ENCODE measurements at regions not wholly inside any gene's neighbourhood (a gene's known extent, or its start where the extent isn't known, plus 50 kb on each side); places are given as distances from the start of the nearest gene placed in this dataset.

GRCh38 chr3:159486580-159486979, 502.1 kb upstream of the IL12A start:
- Histone ChIP-seq H3K4me1 (ENCODE audit: control insufficient read depth in 1 of 2, insufficient read depth in 2 of 2, low read depth in 1 of 2, low read length in 1 of 2) (peaks cover 0 to 9% of the 10 kb centered on the region in 2 experiments; a peak in 2 of 4 replicates), H4K20me1 (ENCODE audit: insufficient read depth) (no peaks in the 10 kb centered on the region), H3K36me3 (replicated peaks in 1 of 2; ENCODE audit: control insufficient read depth in 1 of 2, insufficient read depth in 2 of 2, low read length in 1 of 2) (no peaks in the 10 kb centered on the region), H3K9me3 (no peaks in the 10 kb centered on the region), H3K79me2 (ENCODE audit: insufficient read depth) (no peaks in the 10 kb centered on the region), H3K9me2 (no peaks in the 10 kb centered on the region), H3K4me2 (no peak overlapping the region), H3K27ac (ENCODE audit: low read depth in 2 of 2, low read length in 1 of 2) (no peak overlapping the region), H3F3A (replicated peaks; ENCODE audit: insufficient read depth) (no peaks in the 10 kb centered on the region), H3K4me3 (ENCODE audit: low read depth in 2 of 2, low read length in 1 of 2) (no peak overlapping the region; a peak in 1 of 4 replicates), H2AFZ (ENCODE audit: low read depth) (no peak overlapping the region), H3K9ac (no peak overlapping the region), H3K27me3 (ENCODE audit: insufficient read depth) (no peaks in the 10 kb centered on the region; the same call in 1 of the 2 replicates)
- POLR2A ChIA-PET, result interaction anchor here (0.5 kb wide), 1 partner anchor 99 kb away, joined by 4 read pairs; no protein-coding TSS in a partner anchor
- 61% methylated on average over 2 of the region's 2 CpGs for WGBS (ENCODE audit: low lambda C conversion rate)
- no peak for DNase-seq
- TF ChIP-seq REST (IDR thresholded peaks at IDR 0.05; ENCODE audit: low read depth, low read length), result no peak
- no peak for TF ChIP-seq CTCF (IDR thresholded peaks at IDR 0.05)
- TF ChIP-seq EP300 (IDR thresholded peaks at IDR 0.05; ENCODE audit: borderline replicate concordance in 1 of 2, low read depth in 1 of 2, low read length in 1 of 2), result no peak
- no peak for TF ChIP-seq CHD2 (IDR thresholded peaks at IDR 0.05; ENCODE audit: low read length, partially characterized antibody)
- TF ChIP-seq USF2 (IDR thresholded peaks at IDR 0.05; ENCODE audit: borderline replicate concordance, low read depth, low read length), result no peak
- TF ChIP-seq PBX3 (IDR thresholded peaks at IDR 0.05), result no peak
- CTCF ChIA-PET, result interaction anchor here (0.7 to 1.5 kb wide), 3 partner anchors 28 to 100 kb away, joined by 3 to 5 read pairs (median 3); no protein-coding TSS in a partner anchor

GRCh38 chr3:159487304-159487703, 501.3 kb upstream of the IL12A start:
- CTCF ChIA-PET, result interaction anchor here (0.6 to 1.5 kb wide), 4 partner anchors 29 to 220 kb away, joined by 3 to 5 read pairs (median 3); no protein-coding TSS in a partner anchor
- TF ChIP-seq GATA2 (CRISPR knock-in tag; IDR thresholded peaks at IDR 0.05) (no peak), MEF2A (IDR thresholded peaks at IDR 0.05; ENCODE audit: borderline replicate concordance, low read depth) (no peak), IRF3 (IDR thresholded peaks at IDR 0.05; ENCODE audit: low read depth, low read length) (no peak), GABPA (IDR thresholded peaks at IDR 0.05; ENCODE audit: low read depth) (no peak), SIN3A (IDR thresholded peaks at IDR 0.05; ENCODE audit: borderline replicate concordance, low read depth, low read length) (no peak), EP300 (IDR thresholded peaks at IDR 0.05; ENCODE audit: borderline replicate concordance in 1 of 2, low read depth in 1 of 2, low read length in 1 of 2) (no peak), RFX5 (IDR thresholded peaks at IDR 0.05; ENCODE audit: low read length) (no peak), USF2 (IDR thresholded peaks at IDR 0.05; ENCODE audit: borderline replicate concordance, low read depth, low read length) (no peak), PBX3 (IDR thresholded peaks at IDR 0.05) (no peak), EZH2phosphoT487 (IDR thresholded peaks at IDR 0.05; ENCODE audit: borderline replicate concordance, low read depth) (no peak)

More at GRCh38 chr3:159487304-159487703, 501.3 kb upstream of the IL12A start:
- Histone ChIP-seq H4K20me1 (ENCODE audit: insufficient read depth) (no peaks in the 10 kb centered on the region), H3K27ac (ENCODE audit: low read depth in 2 of 2, low read length in 1 of 2) (no peak overlapping the region), H3K9me2 (no peaks in the 10 kb centered on the region), H3F3A (replicated peaks; ENCODE audit: insufficient read depth) (no peaks in the 10 kb centered on the region), H3K9me3 (no peaks in the 10 kb centered on the region), H3K4me2 (no peak overlapping the region), H3K9ac (no peak overlapping the region), H3K4me1 (ENCODE audit: control insufficient read depth in 1 of 2, insufficient read depth in 2 of 2, low read depth in 1 of 2, low read length in 1 of 2) (peaks cover 0 to 9% of the 10 kb centered on the region in 2 experiments; a peak in 2 of 4 replicates), H2AFZ (ENCODE audit: low read depth) (no peak overlapping the region), H3K79me2 (ENCODE audit: insufficient read depth) (no peaks in the 10 kb centered on the region), H3K4me3 (ENCODE audit: low read depth in 2 of 2, low read length in 1 of 2) (no peak overlapping the region), H3K36me3 (replicated peaks in 1 of 2; ENCODE audit: control insufficient read depth in 1 of 2, insufficient read depth in 2 of 2, low read length in 1 of 2) (no peaks in the 10 kb centered on the region), H3K27me3 (ENCODE audit: insufficient read depth) (no peaks in the 10 kb centered on the region; the same call in 1 of the 2 replicates)
- 21% methylated on average over 2 of the region's 2 CpGs for WGBS (ENCODE audit: low lambda C conversion rate)
- DNase-seq, result no peak
- POLR2A ChIA-PET, result no interaction called here
